ENCODE measurements at regions not wholly inside any gene's neighbourhood (a gene's known extent, or its start where the extent isn't known, plus 50 kb on each side); places are given as distances from the start of the nearest gene placed in this dataset.

GRCh38 chrX:82208975-82209374 lies 1007.1 kb downstream of the SH3BGRL start:
- Histone ChIP-seq H3K4me3 (ENCODE audit: low read depth, low read length, poor library complexity, severe bottlenecking) (no peak overlapping the region), H3K9me3 (ENCODE audit: low read depth, low read length, poor library complexity, severe bottlenecking) (no peaks in the 10 kb centered on the region), H3K36me3 (ENCODE audit: insufficient read depth, low read length, poor library complexity, severe bottlenecking) (no peaks in the 10 kb centered on the region), H3K27ac (ENCODE audit: low read depth, low read length, poor library complexity, severe bottlenecking) (no peak overlapping the region), H3K27me3 (replicated peaks; ENCODE audit: insufficient read depth, low read depth, low read length, poor library complexity) (no peaks in the 10 kb centered on the region), H3K4me1 (ENCODE audit: insufficient read depth, low read length, poor library complexity, severe bottlenecking) (no peaks in the 10 kb centered on the region)
- BruUV-seq (replicated peaks), result no TSS peak
- TF ChIP-seq CTCF (conservative IDR thresholded peaks at IDR 0.05; ENCODE audit: low read depth, low read length) (no peak), EZH2 (IDR thresholded peaks at IDR 0.05; ENCODE audit: borderline replicate concordance, low read depth, low read length, poor library complexity, severe bottlenecking) (no peak)
- CTCF ChIA-PET, result no interaction called here
- POLR2A ChIA-PET (ENCODE audit: low non-redundant PET), result no interaction called here
- intact Hi-C loops (cut with micrococcal nuclease; ENCODE audit: unreplicated experiment), result no loop called here
- no peak for DNase-seq (ENCODE audit: low spot score)

GRCh38 chrX:82218361-82218760 lies 1016.5 kb downstream of the SH3BGRL start:
- no TSS peak for BruUV-seq (replicated peaks)
- peak; percentile 52 for DNase-seq (ENCODE audit: low spot score)
- POLR2A ChIA-PET (ENCODE audit: low non-redundant PET), result no interaction called here

GRCh38 chrX:82219129-82219528 lies 1017.2 kb downstream of the SH3BGRL start:
- TF ChIP-seq EZH2 (IDR thresholded peaks at IDR 0.05; ENCODE audit: borderline replicate concordance, low read depth, low read length, poor library complexity, severe bottlenecking) (no peak), CTCF (conservative IDR thresholded peaks at IDR 0.05; ENCODE audit: low read depth, low read length) (no peak)
- Histone ChIP-seq H3K27me3 (replicated peaks; ENCODE audit: insufficient read depth, low read depth, low read length, poor library complexity) (no peaks in the 10 kb centered on the region), H3K4me3 (ENCODE audit: low read depth, low read length, poor library complexity, severe bottlenecking) (no peak overlapping the region), H3K27ac (ENCODE audit: low read depth, low read length, poor library complexity, severe bottlenecking) (no peak overlapping the region), H3K4me1 (ENCODE audit: insufficient read depth, low read length, poor library complexity, severe bottlenecking) (no peaks in the 10 kb centered on the region), H3K9me3 (ENCODE audit: low read depth, low read length, poor library complexity, severe bottlenecking) (no peaks in the 10 kb centered on the region), H3K36me3 (ENCODE audit: insufficient read depth, low read length, poor library complexity, severe bottlenecking) (no peaks in the 10 kb centered on the region)
- ChIA-PET CTCF (no interaction called here), POLR2A (ENCODE audit: low non-redundant PET) (no interaction called here)
- no TSS peak for BruUV-seq (replicated peaks)
- DNase-seq (ENCODE audit: low spot score), result no peak
- intact Hi-C loops (cut with micrococcal nuclease; ENCODE audit: unreplicated experiment), result loop anchor here (5.0 kb wide), 1 partner anchor 1418 kb away; no protein-coding TSS in a partner anchor

More at GRCh38 chrX:82218361-82218760, 1016.5 kb downstream of the SH3BGRL start:
- Histone ChIP-seq H3K4me3 (ENCODE audit: low read depth, low read length, poor library complexity, severe bottlenecking) (no peak overlapping the region), H3K27ac (ENCODE audit: low read depth, low read length, poor library complexity, severe bottlenecking) (no peak overlapping the region), H3K4me1 (ENCODE audit: insufficient read depth, low read length, poor library complexity, severe bottlenecking) (no peaks in the 10 kb centered on the region), H3K36me3 (ENCODE audit: insufficient read depth, low read length, poor library complexity, severe bottlenecking) (no peaks in the 10 kb centered on the region), H3K27me3 (replicated peaks; ENCODE audit: insufficient read depth, low read depth, low read length, poor library complexity) (no peaks in the 10 kb centered on the region), H3K9me3 (ENCODE audit: low read depth, low read length, poor library complexity, severe bottlenecking) (no peaks in the 10 kb centered on the region)
- intact Hi-C loops (cut with micrococcal nuclease; ENCODE audit: unreplicated experiment), result loop anchor here (5.0 kb wide), 1 partner anchor 1419 kb away; no protein-coding TSS in a partner anchor
- CTCF ChIA-PET, result no interaction called here
- TF ChIP-seq CTCF (conservative IDR thresholded peaks at IDR 0.05; ENCODE audit: low read depth, low read length) (peak; percentile 53), EZH2 (IDR thresholded peaks at IDR 0.05; ENCODE audit: borderline replicate concordance, low read depth, low read length, poor library complexity, severe bottlenecking) (no peak)
